Stimulated activated CD4-positive, alpha-beta T cell treated with anti-CD3 and anti-CD28 coated beads, Interleukin-15, amount 100 ng/mL, for 24 hours (primary cell): ENCODE measurements at regions not wholly inside any gene's neighbourhood (a gene's known extent, or its start where the extent isn't known, plus 50 kb on each side); places are given as distances from the start of the nearest gene placed in this dataset.

Experiments used
- DNase-seq: peaks from one replicate; pipeline ENCODE4 v3.0.0-alpha.2; 2020

- no peak for DNase-seq
These were observed 106.9 kb downstream of the SMIM20 start for GRCh38 chr4:26020881-26021280.

- DNase-seq: no peak
These were observed 107.7 kb downstream of the SMIM20 start for GRCh38 chr4:26021417-26022345.

- no peak for DNase-seq
These were observed 108.6 kb downstream of the SMIM20 start for GRCh38 chr4:26022346-26023202.

- no peak for DNase-seq
These were observed 109.4 kb downstream of the SMIM20 start for GRCh38 chr4:26023203-26023972.

- DNase-seq: no peak
These were observed 110.1 kb downstream of the SMIM20 start for GRCh38 chr4:26024079-26024478.

- no peak for DNase-seq
These were observed 114.2 kb downstream of the SMIM20 start for GRCh38 chr4:26028133-26028792.

GRCh38 chr4:26028793-26029567 is 115.0 kb downstream of the SMIM20 start:
- peak; percentile 86 for DNase-seq

GRCh38 chr4:26029568-26030131 is 115.6 kb downstream of the SMIM20 start:
- DNase-seq: no peak

GRCh38 chr4:26030260-26030667 is 116.2 kb downstream of the SMIM20 start:
- no peak for DNase-seq

GRCh38 chr4:26030780-26031179 is 116.8 kb downstream of the SMIM20 start:
- DNase-seq: no peak

GRCh38 chr4:26031704-26032103 is 117.7 kb downstream of the SMIM20 start:
- DNase-seq: no peak

GRCh38 chr4:26032142-26032541 is 118.1 kb downstream of the SMIM20 start:
- DNase-seq: no peak

GRCh38 chr4:26032630-26033317 is 118.8 kb downstream of the SMIM20 start:
- DNase-seq: no peak

- no peak for DNase-seq
These were observed 119.4 kb downstream of the SMIM20 start for GRCh38 chr4:26033389-26033788.

- DNase-seq: peak; percentile 31
These were observed 120.8 kb downstream of the SMIM20 start for GRCh38 chr4:26034849-26035248.

GRCh38 chr4:26035921-26036320 is 121.9 kb downstream of the SMIM20 start:
- DNase-seq: no peak

- no peak for DNase-seq
These were observed 125.8 kb downstream of the SMIM20 start for GRCh38 chr4:26039639-26040359.

GRCh38 chr4:26044524-26044923 is 130.5 kb downstream of the SMIM20 start:
- DNase-seq: no peak

GRCh38 chr4:26044983-26045382 is 131.0 kb downstream of the SMIM20 start:
- no peak for DNase-seq

- DNase-seq: no peak
These were observed 133.8 kb downstream of the SMIM20 start for GRCh38 chr4:26047795-26048194.
